ENCODE measurements at regions not wholly inside any gene's neighbourhood (a gene's known extent, or its start where the extent isn't known, plus 50 kb on each side); places are given as distances from the start of the nearest gene placed in this dataset.

DNA sequence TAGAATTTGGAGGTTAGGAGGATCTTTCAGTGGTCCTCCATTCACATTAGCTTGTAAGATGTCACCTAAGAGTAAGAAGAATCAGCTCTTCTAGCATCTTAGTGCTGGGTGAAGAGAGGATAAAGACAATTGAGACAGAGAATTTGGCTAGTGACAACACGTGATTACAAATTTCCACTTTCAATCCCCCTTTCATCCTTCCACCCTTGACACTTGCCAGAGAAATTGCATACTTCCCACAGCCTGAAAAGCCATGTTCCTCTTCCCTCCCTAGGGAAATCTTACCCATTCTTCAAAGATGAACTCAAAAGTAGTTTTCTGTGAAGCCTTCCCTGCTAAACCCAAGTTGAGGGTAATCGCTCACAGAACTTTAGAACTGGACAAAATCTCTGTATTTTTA is 282.6 kb upstream of the PTGER4 start:
- 37 to 64% methylated on average over 2 of the region's 2 CpGs for WGBS, 2 donors
- TF ChIP-seq, protein P1, sequence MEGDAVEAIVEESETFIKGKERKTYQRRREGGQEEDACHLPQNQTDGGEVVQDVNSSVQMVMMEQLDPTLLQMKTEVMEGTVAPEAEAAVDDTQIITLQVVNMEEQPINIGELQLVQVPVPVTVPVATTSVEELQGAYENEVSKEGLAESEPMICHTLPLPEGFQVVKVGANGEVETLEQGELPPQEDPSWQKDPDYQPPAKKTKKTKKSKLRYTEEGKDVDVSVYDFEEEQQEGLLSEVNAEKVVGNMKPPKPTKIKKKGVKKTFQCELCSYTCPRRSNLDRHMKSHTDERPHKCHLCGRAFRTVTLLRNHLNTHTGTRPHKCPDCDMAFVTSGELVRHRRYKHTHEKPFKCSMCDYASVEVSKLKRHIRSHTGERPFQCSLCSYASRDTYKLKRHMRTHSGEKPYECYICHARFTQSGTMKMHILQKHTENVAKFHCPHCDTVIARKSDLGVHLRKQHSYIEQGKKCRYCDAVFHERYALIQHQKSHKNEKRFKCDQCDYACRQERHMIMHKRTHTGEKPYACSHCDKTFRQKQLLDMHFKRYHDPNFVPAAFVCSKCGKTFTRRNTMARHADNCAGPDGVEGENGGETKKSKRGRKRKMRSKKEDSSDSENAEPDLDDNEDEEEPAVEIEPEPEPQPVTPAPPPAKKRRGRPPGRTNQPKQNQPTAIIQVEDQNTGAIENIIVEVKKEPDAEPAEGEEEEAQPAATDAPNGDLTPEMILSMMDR (IDR thresholded peaks at IDR 0.05) = no peak
- no peak for TF ChIP-seq POLR2A (IDR thresholded peaks at IDR 0.05)
- intact Hi-C loops (cut with DNase I; ENCODE audit: low total_unique reads) = no loop called here
- DNase-seq (ENCODE audit: low spot score in 2 of 2) = no peak
- H3K4me3 ChIP-seq (ENCODE audit: low read depth, poor library complexity, severe bottlenecking) = no peak overlapping the region

GRCh38 chr5:40396317-40396716 is 283.4 kb upstream of the PTGER4 start:
- intact Hi-C loops (cut with DNase I; ENCODE audit: low total_unique reads) = no loop called here
- WGBS, 2 donors = 73 to 90% methylated on average over 1 of the region's 1 CpG
- TF ChIP-seq, protein P1 (IDR thresholded peaks at IDR 0.05) = no peak
- no peak for TF ChIP-seq POLR2A (IDR thresholded peaks at IDR 0.05)
- H3K4me3 ChIP-seq (ENCODE audit: low read depth, poor library complexity, severe bottlenecking) = no peak overlapping the region
- DNase-seq (ENCODE audit: low spot score in 2 of 2) = no peak

DNA sequence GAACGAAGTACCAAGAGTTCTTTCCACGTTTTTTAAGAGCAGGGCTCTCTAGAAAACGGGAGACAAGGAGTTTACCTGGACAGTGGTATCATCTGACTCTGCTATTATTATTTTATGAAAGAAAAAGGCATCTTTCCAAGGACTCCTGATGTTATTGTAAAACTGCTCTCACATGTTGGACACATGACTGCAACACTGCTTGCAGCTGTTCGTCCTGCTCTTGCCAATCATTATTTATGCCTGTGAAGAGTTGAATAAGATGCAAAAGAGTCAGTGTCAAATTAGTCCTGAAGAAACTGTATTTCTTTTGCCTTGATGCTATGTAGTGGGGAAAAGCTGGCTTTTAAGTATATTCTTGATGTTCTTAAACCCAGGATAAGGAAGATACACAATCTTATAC is 284.5 kb upstream of the PTGER4 start:
- intact Hi-C loops (cut with DNase I; ENCODE audit: low total_unique reads) = no loop called here
- no peak for TF ChIP-seq POLR2A (IDR thresholded peaks at IDR 0.05)
- TF ChIP-seq, protein P1 (IDR thresholded peaks at IDR 0.05) = no peak
- WGBS, 2 donors = 32 to 46% methylated on average over 4 of the region's 4 CpGs
- no peak for DNase-seq (ENCODE audit: low spot score in 2 of 2)
- no peak overlapping the region for H3K4me3 ChIP-seq (ENCODE audit: low read depth, poor library complexity, severe bottlenecking)

DNA sequence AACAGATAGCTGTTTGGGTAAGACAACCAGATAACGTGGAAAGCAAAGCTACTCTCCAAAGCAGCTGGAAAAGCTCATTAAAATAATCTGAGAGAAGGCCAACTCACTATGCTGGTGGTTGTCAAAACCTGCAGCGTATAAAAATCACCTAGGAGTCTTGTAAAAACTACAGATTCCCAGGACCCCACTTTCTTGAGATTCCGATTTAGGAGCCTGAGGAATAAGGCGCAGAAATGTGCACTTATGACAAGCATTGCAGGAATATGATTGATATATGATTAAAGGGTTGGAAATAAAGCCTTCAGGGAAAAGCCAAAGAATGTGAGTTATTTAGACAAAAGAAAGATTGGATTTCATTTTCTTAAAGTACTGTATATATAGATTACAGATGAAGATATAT is 285.0 kb upstream of the PTGER4 start:
- 49 to 71% methylated on average over 4 of the region's 4 CpGs for WGBS, 2 donors
- TF ChIP-seq, protein P1 (IDR thresholded peaks at IDR 0.05) = no peak
- no peak for TF ChIP-seq POLR2A (IDR thresholded peaks at IDR 0.05)
- DNase-seq (ENCODE audit: low spot score in 2 of 2) = no peak
- no peak overlapping the region for H3K4me3 ChIP-seq (ENCODE audit: low read depth, poor library complexity, severe bottlenecking)
- intact Hi-C loops (cut with DNase I; ENCODE audit: low total_unique reads) = no loop called here

GRCh38 chr5:40391642-40392041 is 288.1 kb upstream of the PTGER4 start:
- TF ChIP-seq, protein P1 (IDR thresholded peaks at IDR 0.05) = no peak
- TF ChIP-seq POLR2A (IDR thresholded peaks at IDR 0.05) = no peak
- no peak for DNase-seq (ENCODE audit: low spot score in 2 of 2)
- intact Hi-C loops (cut with DNase I; ENCODE audit: low total_unique reads) = no loop called here
- H3K4me3 ChIP-seq (ENCODE audit: low read depth, poor library complexity, severe bottlenecking) = no peak overlapping the region

- 56 to 72% methylated on average over 6 of the region's 6 CpGs for WGBS, 2 donors
- intact Hi-C loops (cut with DNase I; ENCODE audit: low total_unique reads) = no loop called here
- TF ChIP-seq POLR2A (IDR thresholded peaks at IDR 0.05) = no peak
- TF ChIP-seq, protein P1 (IDR thresholded peaks at IDR 0.05) = no peak
- no peak overlapping the region for H3K4me3 ChIP-seq (ENCODE audit: low read depth, poor library complexity, severe bottlenecking)
- DNase-seq (ENCODE audit: low spot score in 2 of 2) = no peak
These were observed 289.2 kb upstream of the PTGER4 start for GRCh38 chr5:40390281-40391149.
